ENCODE measurements at regions not wholly inside any gene's neighbourhood (a gene's known extent, or its start where the extent isn't known, plus 50 kb on each side); places are given as distances from the start of the nearest gene placed in this dataset.

GRCh38 chr18:57954935-57955334, 89.1 kb upstream of the NEDD4L start (continued):
- TF ChIP-seq E2F6 (IDR thresholded peaks at IDR 0.05) (no peak), KDM1A (IDR thresholded peaks at IDR 0.05; ENCODE audit: borderline replicate concordance, low read length) (no peak), SP1 (IDR thresholded peaks at IDR 0.05; ENCODE audit: low read depth, low read length) (no peak), RXRA (IDR thresholded peaks at IDR 0.05; ENCODE audit: insufficient read depth, low read depth, low read length) (no peak), TCF12 (IDR thresholded peaks at IDR 0.05; ENCODE audit: low read depth, low read length) (no peak), GABPA (IDR thresholded peaks at IDR 0.05; ENCODE audit: borderline replicate concordance, insufficient read depth, low read length) (no peak)
